Neural cell (in vitro differentiated cells): ENCODE measurements at regions not wholly inside any gene's neighbourhood (a gene's known extent, or its start where the extent isn't known, plus 50 kb on each side); places are given as distances from the start of the nearest gene placed in this dataset.

ENCODE experiments used
- H2AFZ ChIP-seq: fragments of 200-600, 300-800 bp; sonication (generic), shearing (Covaris generic); 2 replicates; pipeline ENCODE4 v1.6.0; 2014; ENCODE audit warnings: low read depth, mild to moderate bottlenecking, antibody characterized with exemption, low read length, moderate library complexity
- H3F3A ChIP-seq: fragments of 200-600 bp; shearing (Covaris generic); 2 replicates; pipeline ENCODE4 v1.6.1; 2016; ENCODE audit warnings: mild to moderate bottlenecking, moderate library complexity, mixed read lengths, antibody characterized with exemption, low read length; ENCODE audit not compliant: insufficient read depth, poor library complexity, severe bottlenecking
- H3K27ac ChIP-seq: fragments of 200-600, 300-800 bp; sonication (generic), shearing (Covaris generic); 2 replicates; pipeline ENCODE4 v1.5.1; 2014; ENCODE audit warnings: mild to moderate bottlenecking, low read length, moderate library complexity
- H3K27me3 ChIP-seq: fragments of 300-800, 200-600 bp; sonication (generic), shearing (Covaris generic); 2 replicates; pipeline ENCODE4 v1.6.0; 2014; ENCODE audit warnings: mild to moderate bottlenecking, low read depth, low read length, moderate library complexity; ENCODE audit not compliant: insufficient read depth
- H3K36me3 ChIP-seq: fragments of 300-800, 200-600 bp; sonication (generic), shearing (Covaris generic); 2 replicates; pipeline ENCODE4 v1.5.1; 2014; ENCODE audit warnings: mild to moderate bottlenecking, antibody characterized with exemption, low read length, moderate library complexity; ENCODE audit not compliant: insufficient read depth
- H3K4me2 ChIP-seq: fragments of 300-800, 200-600 bp; sonication (generic), shearing (Covaris generic); 2 replicates; pipeline ENCODE4 v1.6.0; 2014; ENCODE audit warnings: mild to moderate bottlenecking, low read length
- H3K4me3 ChIP-seq: fragments of 300-800, 200-600 bp; sonication (generic), shearing (Covaris generic); 2 replicates; pipeline ENCODE4 v1.5.1; 2014; ENCODE audit warnings: mild to moderate bottlenecking, low read length, moderate library complexity
- H3K79me2 ChIP-seq: fragments of 200-600 bp; shearing (Covaris generic); replicated peaks from 2 replicates; pipeline ENCODE4 v1.6.0; 2014; ENCODE audit warnings: mild to moderate bottlenecking, low read length, moderate library complexity; ENCODE audit not compliant: insufficient read depth
- H3K9ac ChIP-seq: fragments of 300-800, 200-600 bp; sonication (generic), shearing (Covaris generic); 2 replicates; pipeline ENCODE4 v1.6.1; 2016; ENCODE audit warnings: mild to moderate bottlenecking, low read length, mixed read lengths
- H3K9me2 ChIP-seq: fragments of 200-600 bp; shearing (Covaris generic); 2 replicates; pipeline ENCODE4 v1.6.1; 2016; ENCODE audit warnings: mild to moderate bottlenecking, low read length, mixed read lengths; ENCODE audit not compliant: insufficient read depth
- H3K9me3 ChIP-seq: fragments of 200-600, 300-800 bp; sonication (generic), shearing (Covaris generic); 2 replicates; pipeline ENCODE4 v1.6.1; 2016; ENCODE audit warnings: mild to moderate bottlenecking, mixed run types, low read length, moderate library complexity, mixed read lengths
- H4K20me1 ChIP-seq: fragments of 200-600 bp; shearing (Covaris generic); 2 replicates; pipeline ENCODE4 v1.6.1; 2016; ENCODE audit warnings: mild to moderate bottlenecking, mixed run types; ENCODE audit not compliant: insufficient read depth
- CTCF ChIP-seq: fragments of 450-650 bp; IDR thresholded peaks from 2 replicates; pipeline ENCODE4 v1.5.1; 2014; ENCODE audit warnings: antibody characterized with exemption, mild to moderate bottlenecking, moderate library complexity; ENCODE audit not compliant: poor library complexity, severe bottlenecking
- EP300 ChIP-seq: fragments of 450-650 bp; conservative IDR thresholded peaks from 2 replicates; pipeline ENCODE4 v1.6.1; 2014; ENCODE audit warnings: antibody characterized with exemption, mild to moderate bottlenecking, moderate library complexity; ENCODE audit not compliant: poor library complexity, severe bottlenecking
- EZH2 ChIP-seq: fragments of 200-600, 300-800 bp; shearing (Covaris generic), sonication (generic); IDR thresholded peaks from 2 replicates; pipeline ENCODE4 v1.6.1; 2014; ENCODE audit warnings: antibody characterized with exemption, low read length, borderline replicate concordance, mild to moderate bottlenecking; ENCODE audit not compliant: insufficient read depth, poor library complexity, severe bottlenecking
- MXI1 ChIP-seq: fragments of 450-650 bp; conservative IDR thresholded peaks from 2 replicates; pipeline ENCODE4 v1.6.1; 2014; ENCODE audit warnings: antibody characterized with exemption, mild to moderate bottlenecking; ENCODE audit not compliant: poor library complexity, severe bottlenecking
- POLR2AphosphoS5 ChIP-seq: IDR thresholded peaks from 2 replicates; pipeline ENCODE4 v1.6.1; 2012
- RAD21 ChIP-seq: fragments of 450-650 bp; conservative IDR thresholded peaks from 2 replicates; pipeline ENCODE4 v1.6.1; 2014; ENCODE audit warnings: antibody characterized with exemption, mild to moderate bottlenecking, moderate library complexity
- SMC3 ChIP-seq: fragments of 450-650 bp; conservative IDR thresholded peaks from 2 replicates; pipeline ENCODE4 v1.6.1; 2014; ENCODE audit warnings: antibody characterized with exemption, mild to moderate bottlenecking, moderate library complexity; ENCODE audit not compliant: poor library complexity
- TAF1 ChIP-seq: IDR thresholded peaks from 2 replicates; pipeline ENCODE4 v1.6.1; 2012; ENCODE audit warnings: low read depth
- TF ChIP-seq, protein P1 (sequence below): IDR thresholded peaks from 2 replicates; pipeline ENCODE4 v1.6.1; 2012; ENCODE audit warnings: borderline replicate concordance

GRCh38 chr11:111049131-111049530 is 196.4 kb upstream of the POU2AF2 start:
- Histone ChIP-seq H3K79me2 (no peaks in the 10 kb centered on the region), H4K20me1 (no peaks in the 10 kb centered on the region), H3K27ac (no peak overlapping the region), H3K9ac (no peak overlapping the region), H3K4me2 (no peak overlapping the region), H3K27me3 (no peaks in the 10 kb centered on the region), H3F3A (no peaks in the 10 kb centered on the region), H3K36me3 (no peaks in the 10 kb centered on the region), H3K9me3 (no peaks in the 10 kb centered on the region), H3K9me2 (no peaks in the 10 kb centered on the region), H2AFZ (no peak overlapping the region), H3K4me3 (no peak overlapping the region)
- TF ChIP-seq MXI1, result no peak
- no peak for TF ChIP-seq EZH2
- TF ChIP-seq POLR2AphosphoS5, result no peak
- TF ChIP-seq CTCF, result no peak
- no peak for TF ChIP-seq EP300
- TF ChIP-seq, protein P1, sequence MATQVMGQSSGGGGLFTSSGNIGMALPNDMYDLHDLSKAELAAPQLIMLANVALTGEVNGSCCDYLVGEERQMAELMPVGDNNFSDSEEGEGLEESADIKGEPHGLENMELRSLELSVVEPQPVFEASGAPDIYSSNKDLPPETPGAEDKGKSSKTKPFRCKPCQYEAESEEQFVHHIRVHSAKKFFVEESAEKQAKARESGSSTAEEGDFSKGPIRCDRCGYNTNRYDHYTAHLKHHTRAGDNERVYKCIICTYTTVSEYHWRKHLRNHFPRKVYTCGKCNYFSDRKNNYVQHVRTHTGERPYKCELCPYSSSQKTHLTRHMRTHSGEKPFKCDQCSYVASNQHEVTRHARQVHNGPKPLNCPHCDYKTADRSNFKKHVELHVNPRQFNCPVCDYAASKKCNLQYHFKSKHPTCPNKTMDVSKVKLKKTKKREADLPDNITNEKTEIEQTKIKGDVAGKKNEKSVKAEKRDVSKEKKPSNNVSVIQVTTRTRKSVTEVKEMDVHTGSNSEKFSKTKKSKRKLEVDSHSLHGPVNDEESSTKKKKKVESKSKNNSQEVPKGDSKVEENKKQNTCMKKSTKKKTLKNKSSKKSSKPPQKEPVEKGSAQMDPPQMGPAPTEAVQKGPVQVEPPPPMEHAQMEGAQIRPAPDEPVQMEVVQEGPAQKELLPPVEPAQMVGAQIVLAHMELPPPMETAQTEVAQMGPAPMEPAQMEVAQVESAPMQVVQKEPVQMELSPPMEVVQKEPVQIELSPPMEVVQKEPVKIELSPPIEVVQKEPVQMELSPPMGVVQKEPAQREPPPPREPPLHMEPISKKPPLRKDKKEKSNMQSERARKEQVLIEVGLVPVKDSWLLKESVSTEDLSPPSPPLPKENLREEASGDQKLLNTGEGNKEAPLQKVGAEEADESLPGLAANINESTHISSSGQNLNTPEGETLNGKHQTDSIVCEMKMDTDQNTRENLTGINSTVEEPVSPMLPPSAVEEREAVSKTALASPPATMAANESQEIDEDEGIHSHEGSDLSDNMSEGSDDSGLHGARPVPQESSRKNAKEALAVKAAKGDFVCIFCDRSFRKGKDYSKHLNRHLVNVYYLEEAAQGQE, result no peak
- no peak for TF ChIP-seq SMC3
- TF ChIP-seq RAD21, result no peak
- TF ChIP-seq TAF1, result no peak

DNA sequence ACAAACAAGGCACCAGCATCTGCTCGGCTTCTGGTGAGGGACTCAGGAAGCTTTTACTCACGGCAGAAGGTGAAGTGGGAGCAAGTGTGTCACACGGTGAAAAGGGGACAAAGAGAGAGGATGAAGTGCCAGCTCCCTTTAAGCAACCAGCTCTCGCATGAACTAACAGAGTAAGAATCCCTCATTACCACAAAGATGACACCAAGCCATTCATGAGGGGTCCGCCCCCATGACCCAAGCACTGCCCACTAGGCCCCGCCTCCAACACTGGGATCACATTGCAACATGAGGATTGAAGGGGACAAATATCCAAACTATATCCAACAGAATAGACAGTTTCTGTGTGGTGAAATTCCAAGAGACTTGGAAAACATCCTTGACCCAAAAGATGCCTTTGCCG is 198.2 kb upstream of the POU2AF2 start:
- H3K36me3 ChIP-seq, result no peaks in the 10 kb centered on the region
- no peaks in the 10 kb centered on the region for H3F3A ChIP-seq
- no peak overlapping the region for H2AFZ ChIP-seq
- no peak overlapping the region for H3K9ac ChIP-seq
- TF ChIP-seq TAF1, result no peak
- no peak for TF ChIP-seq EP300
- no peak for TF ChIP-seq SMC3
- no peaks in the 10 kb centered on the region for H3K9me3 ChIP-seq
- no peaks in the 10 kb centered on the region for H3K79me2 ChIP-seq
- H3K9me2 ChIP-seq, result no peaks in the 10 kb centered on the region
- H3K27me3 ChIP-seq, result no peaks in the 10 kb centered on the region
- H4K20me1 ChIP-seq, result no peaks in the 10 kb centered on the region
- no peak overlapping the region for H3K4me3 ChIP-seq
- H3K27ac ChIP-seq, result no peak overlapping the region
- no peak overlapping the region for H3K4me2 ChIP-seq

GRCh38 chr11:111046291-111046690 is 199.2 kb upstream of the POU2AF2 start:
- Histone ChIP-seq H3K36me3 (no peaks in the 10 kb centered on the region), H3K9me3 (no peaks in the 10 kb centered on the region), H4K20me1 (no peaks in the 10 kb centered on the region), H3K9ac (no peak overlapping the region), H3K4me3 (no peak overlapping the region), H3K4me2 (no peak overlapping the region), H3K27ac (no peak overlapping the region), H3K79me2 (no peaks in the 10 kb centered on the region), H3F3A (no peaks in the 10 kb centered on the region), H2AFZ (no peak overlapping the region), H3K9me2 (no peaks in the 10 kb centered on the region), H3K27me3 (no peaks in the 10 kb centered on the region)
- TF ChIP-seq TAF1, result no peak
- no peak for TF ChIP-seq RAD21
- no peak for TF ChIP-seq EP300
- TF ChIP-seq EZH2, result no peak
- no peak for TF ChIP-seq SMC3
- TF ChIP-seq CTCF, result no peak
- TF ChIP-seq, protein P1, result no peak
- no peak for TF ChIP-seq POLR2AphosphoS5
- TF ChIP-seq MXI1, result no peak
